A549 (cell line): ENCODE measurements at regions not wholly inside any gene's neighbourhood (a gene's known extent, or its start where the extent isn't known, plus 50 kb on each side); places are given as distances from the start of the nearest gene placed in this dataset.

Experiments
- ATAC-seq, 2 experiments: fragments of 200-7000 bp in 1 of 2; fragments of >200 bp in 1 of 2; cut with Nextera tagmentation in 1 of 2; cut with Tn5 transposase in 1 of 2; 3 replicates each; pipeline versions ENCODE4 v1.8.0 to v1.9.1; 2018 to 2020; ENCODE audit warnings: mild to moderate bottlenecking in 1 of 2, moderate library complexity in 1 of 2
- CTCF ChIA-PET: fragments of 300-600 bp; sonication (Branson Sonifier 250); formaldehyde crosslinking; extraction: SDS; loops from one replicate; lab custom pipeline; 2021; ENCODE audit warnings: antibody characterized with exemption, inconsistent platforms; lab: Yijun Ruan, JAX
- POLR2A ChIA-PET: fragments of 350-600 bp; formaldehyde crosslinking; extraction: SDS; loops from one replicate; lab custom pipeline; 2021; ENCODE audit warnings: antibody characterized with exemption, inconsistent platforms; lab: Yijun Ruan, JAX
- DNase-seq, 2 experiments: peaks; one replicate each; pipeline versions ENCODE4 v3.0.0 to v3.0.0-alpha.2; 2011 to 2016; ENCODE audit warnings: low read depth in 1 of 2, low spot score in 1 of 2
- FAIRE-seq: peaks from 2 replicates; lab custom pipeline; 2011; peaks lifted over from hg19 to GRCh38; lab: Jason Lieb, UNC
- H3K27ac ChIP-seq, 2 experiments: fragments of >200 bp; sonication (Bioruptor Twin); formaldehyde crosslinking; 3 replicates each; pipeline ENCODE4 v1.5.1; 2016 to 2017
- H3K4me1 ChIP-seq: fragments of >200 bp; sonication (Bioruptor Twin); formaldehyde crosslinking; 3 replicates; pipeline ENCODE4 v1.6.1; 2016
- H3K4me2 ChIP-seq: fragments of >200 bp; sonication (Bioruptor Twin); formaldehyde crosslinking; 3 replicates; pipeline ENCODE4 v1.6.1; 2016
- H3K4me3 ChIP-seq: fragments of >200 bp; sonication (Bioruptor Twin); formaldehyde crosslinking; 3 replicates; pipeline ENCODE4 v1.5.1; 2016
- H3K9me3 ChIP-seq: fragments of >200 bp; sonication (Bioruptor Twin); formaldehyde crosslinking; 3 replicates; pipeline ENCODE4 v1.6.1; 2016
- BHLHE40 ChIP-seq: IDR thresholded peaks from 2 replicates; pipeline ENCODE4 v1.6.1; 2012; ENCODE audit warnings: low read depth, low read length, inconsistent platforms
- CHD4 ChIP-seq: fragments of 200-600 bp; sonication (generic); IDR thresholded peaks from 2 replicates; pipeline ENCODE4 v1.6.1; 2016; ENCODE audit warnings: antibody characterized with exemption, mild to moderate bottlenecking, borderline replicate concordance
- EHF ChIP-seq: fragments of 250-450 bp; sonication (Bioruptor Pico); IDR thresholded peaks from 2 replicates; pipeline ENCODE4 v1.5.0; 2020; ENCODE audit warnings: mild to moderate bottlenecking
- EP300 ChIP-seq, 2 experiments: fragments of >200 bp; sonication (Bioruptor Twin); formaldehyde crosslinking; IDR thresholded peaks; 2 replicates in 1 of 2; 3 replicates in 1 of 2; pipeline ENCODE4 v1.6.1; 2016 to 2017
- FOSB ChIP-seq: fragments of 250-450 bp; sonication (Bioruptor Pico); IDR thresholded peaks from 2 replicates; pipeline ENCODE4 v1.5.0; 2020; ENCODE audit warnings: mild to moderate bottlenecking, moderate library complexity
- FOXS1 ChIP-seq: fragments of 250-450 bp; sonication (Bioruptor Pico); IDR thresholded peaks from 2 replicates; pipeline ENCODE4 v1.5.0; 2020; ENCODE audit warnings: mild to moderate bottlenecking, moderate library complexity
- HOXA7 ChIP-seq: fragments of 250-450 bp; sonication (Bioruptor Pico); IDR thresholded peaks from 2 replicates; pipeline ENCODE4 v1.5.0; 2020; ENCODE audit warnings: mild to moderate bottlenecking, moderate library complexity
- JUN ChIP-seq, 2 experiments: fragments of >200 bp; sonication (Bioruptor Twin); formaldehyde crosslinking; IDR thresholded peaks; 2 replicates in 1 of 2; 3 replicates in 1 of 2; pipeline ENCODE4 v1.6.1; 2016 to 2017
- JUNB ChIP-seq: fragments of >200 bp; sonication (Bioruptor Twin); formaldehyde crosslinking; IDR thresholded peaks from 2 replicates; pipeline ENCODE4 v1.6.1; 2016
- MAFK ChIP-seq: fragments of 450-650 bp; IDR thresholded peaks from 2 replicates; pipeline ENCODE4 v1.6.1; 2014; ENCODE audit not compliant: partially characterized antibody
- MAZ ChIP-seq: fragments of 150-350 bp; IDR thresholded peaks from 2 replicates; pipeline ENCODE4 v1.6.1; 2014; ENCODE audit warnings: antibody characterized with exemption, low read depth, low read length, borderline replicate concordance
- NFE2L2 ChIP-seq: fragments of 150-350 bp; conservative IDR thresholded peaks from 2 replicates; pipeline ENCODE4 v1.6.1; 2014; ENCODE audit warnings: low read length
- POLR2A ChIP-seq: IDR thresholded peaks from 2 replicates; pipeline ENCODE4 v1.6.1; 2012; ENCODE audit warnings: mild to moderate bottlenecking, low read length
- RAD21 ChIP-seq, 2 experiments: fragments of >200 bp in 1 of 2; sonication (Bioruptor Twin) in 1 of 2; formaldehyde crosslinking in 1 of 2; IDR thresholded peaks in 1 of 2; conservative IDR thresholded peaks in 1 of 2; 2 replicates in 1 of 2; 3 replicates in 1 of 2; pipeline ENCODE4 v1.6.1; 2012 to 2018; ENCODE audit warnings: inconsistent platforms in 1 of 2
- RNF2 ChIP-seq: fragments of 200-600 bp; sonication (generic); IDR thresholded peaks from 2 replicates; pipeline ENCODE4 v1.6.1; 2016; ENCODE audit warnings: low read depth, mild to moderate bottlenecking, antibody characterized with exemption, moderate library complexity, borderline replicate concordance
- SMC3 ChIP-seq: fragments of >200 bp; sonication (Bioruptor Twin); formaldehyde crosslinking; IDR thresholded peaks from 3 replicates; pipeline ENCODE4 v1.6.1; 2018; ENCODE audit warnings: inconsistent platforms
- TFCP2L1 ChIP-seq: fragments of 250-450 bp; sonication (Bioruptor Pico); IDR thresholded peaks from 2 replicates; pipeline ENCODE4 v1.5.0; 2021; ENCODE audit warnings: mild to moderate bottlenecking
- TP53 ChIP-seq: fragments of 250-450 bp; sonication (Bioruptor Pico); IDR thresholded peaks from 2 replicates; pipeline ENCODE4 v1.5.0; 2021; ENCODE audit warnings: mild to moderate bottlenecking, moderate library complexity
- ZSCAN20 ChIP-seq: fragments of 250-450 bp; sonication (Bioruptor Pico); IDR thresholded peaks from 2 replicates; pipeline ENCODE4 v1.8.0; 2022; ENCODE audit warnings: mild to moderate bottlenecking, moderate library complexity
- WGBS: methylation state at CpG from one replicate; pipeline ENCODE4 v1.1.6; 2017; ENCODE audit errors: missing lambda C conversion rate; 5-methylcytosine and 5-hydroxymethylcytosine counted together
- TF ChIP-seq, protein P1 (sequence below): fragments of 150-350 bp; IDR thresholded peaks from 2 replicates; pipeline ENCODE4 v1.6.1; 2014; ENCODE audit warnings: low read depth, mild to moderate bottlenecking, low read length
- TF ChIP-seq, protein P2 (sequence below): fragments of >200 bp; sonication (Bioruptor Twin); formaldehyde crosslinking; IDR thresholded peaks from 3 replicates; pipeline ENCODE4 v1.5.1; 2016

DNA sequence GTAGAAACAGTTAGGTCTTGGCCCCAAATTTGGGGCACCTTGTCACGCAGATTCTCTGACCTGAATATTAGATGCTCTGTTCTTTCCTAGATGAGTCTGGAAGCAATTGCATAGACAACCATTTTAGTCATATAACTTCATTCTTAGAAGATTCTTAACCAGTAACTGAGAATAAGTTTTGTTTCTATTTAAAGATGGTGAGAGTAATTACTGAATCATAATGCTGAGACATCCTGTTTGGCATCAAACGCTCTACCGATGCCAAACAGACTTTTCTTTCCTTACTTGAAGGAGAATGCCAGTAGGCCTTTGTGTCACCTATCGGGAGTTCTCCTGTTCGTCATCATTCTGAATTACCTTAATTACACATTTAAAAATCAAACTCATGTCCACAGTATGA lies 131.6 kb upstream of the ID4 start:
- FAIRE-seq (no peak), DNase-seq (no peak), ATAC-seq (no peak)
- Histone ChIP-seq H3K4me3 (no peak overlapping the region), H3K9me3 (no peaks in the 10 kb centered on the region), H3K27ac (no peak overlapping the region), H3K4me2 (no peak overlapping the region), H3K4me1 (no peaks in the 10 kb centered on the region)
- ChIA-PET POLR2A (no interaction called here), CTCF (no interaction called here)
- WGBS: 79% methylated on average over 5 of the region's 5 CpGs
- TF ChIP-seq JUN (IDR thresholded peaks at IDR 0.05): no peak
- no peak for TF ChIP-seq NFE2L2
- TF ChIP-seq BHLHE40: no peak
- TF ChIP-seq FOXS1 (CRISPR knock-in tag): no peak
- TF ChIP-seq SMC3: no peak
- TF ChIP-seq POLR2A: no peak
- TF ChIP-seq, protein P1, sequence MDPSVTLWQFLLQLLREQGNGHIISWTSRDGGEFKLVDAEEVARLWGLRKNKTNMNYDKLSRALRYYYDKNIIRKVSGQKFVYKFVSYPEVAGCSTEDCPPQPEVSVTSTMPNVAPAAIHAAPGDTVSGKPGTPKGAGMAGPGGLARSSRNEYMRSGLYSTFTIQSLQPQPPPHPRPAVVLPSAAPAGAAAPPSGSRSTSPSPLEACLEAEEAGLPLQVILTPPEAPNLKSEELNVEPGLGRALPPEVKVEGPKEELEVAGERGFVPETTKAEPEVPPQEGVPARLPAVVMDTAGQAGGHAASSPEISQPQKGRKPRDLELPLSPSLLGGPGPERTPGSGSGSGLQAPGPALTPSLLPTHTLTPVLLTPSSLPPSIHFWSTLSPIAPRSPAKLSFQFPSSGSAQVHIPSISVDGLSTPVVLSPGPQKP: no peak
- no peak for TF ChIP-seq CHD4
- TF ChIP-seq RAD21 (conservative IDR thresholded peaks at IDR 0.05 in 1 of 2, IDR thresholded peaks at IDR 0.05 in 1 of 2): no peak
- no peak for TF ChIP-seq MAZ
- TF ChIP-seq JUNB: no peak
- TF ChIP-seq ZSCAN20 (CRISPR knock-in tag): no peak
- TF ChIP-seq HOXA7: no peak
- TF ChIP-seq EP300 (IDR thresholded peaks at IDR 0.05): no peak
- no peak for TF ChIP-seq FOSB (CRISPR knock-in tag)

DNA sequence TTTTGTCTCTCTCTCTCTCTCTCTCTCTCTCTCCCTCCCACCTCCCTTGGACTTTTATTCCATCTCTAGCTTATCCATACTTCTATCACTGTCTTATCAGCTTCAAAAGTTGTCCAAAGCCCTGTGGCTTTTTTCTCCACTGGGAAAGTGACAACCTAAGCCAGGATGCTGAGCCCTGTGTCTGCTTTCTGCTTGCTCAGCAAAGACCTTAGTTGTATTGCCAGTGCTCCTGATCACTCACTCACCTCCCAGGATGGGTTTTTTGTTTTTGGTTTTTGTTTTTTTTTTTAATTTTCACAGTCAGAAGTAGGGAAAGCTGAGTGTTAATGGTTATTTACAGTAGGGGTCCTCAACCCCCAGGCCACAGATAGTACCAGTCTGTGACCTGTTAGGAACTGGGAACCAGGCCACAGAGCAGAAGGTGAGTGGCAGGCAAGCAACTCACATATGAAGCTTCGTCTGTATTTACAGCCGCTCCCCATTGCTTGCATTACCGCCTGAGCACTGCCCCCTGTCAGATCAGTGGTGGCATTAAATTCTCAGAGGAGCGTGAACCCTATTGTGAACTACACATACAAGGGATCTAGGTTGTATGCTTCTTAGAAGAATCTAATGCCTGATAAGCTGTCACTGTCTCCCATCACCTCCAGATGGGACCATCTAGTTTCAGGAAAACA lies 125.0 kb upstream of the ID4 start:
- ChIA-PET CTCF (no interaction called here), POLR2A (no interaction called here)
- DNase-seq (peak in 1 of 2 experiments; percentile 18), ATAC-seq (peak in 1 of 2 experiments; percentile 40; a peak in 2 of 6 replicates), FAIRE-seq (no peak)
- H3K27ac ChIP-seq: no peak overlapping the region
- no peaks in the 10 kb centered on the region for H3K9me3 ChIP-seq
- H3K4me3 ChIP-seq: no peak overlapping the region
- H3K4me2 ChIP-seq: no peak overlapping the region
- peaks cover 20% of the 10 kb centered on the region; the same call in 2 of the 3 replicates for H3K4me1 ChIP-seq
- 60% methylated on average over 4 of the region's 4 CpGs for WGBS
- TF ChIP-seq TP53: no peak
- TF ChIP-seq MAFK: peak; percentile 27
- TF ChIP-seq, all 56 proteins: peak for 1

DNA sequence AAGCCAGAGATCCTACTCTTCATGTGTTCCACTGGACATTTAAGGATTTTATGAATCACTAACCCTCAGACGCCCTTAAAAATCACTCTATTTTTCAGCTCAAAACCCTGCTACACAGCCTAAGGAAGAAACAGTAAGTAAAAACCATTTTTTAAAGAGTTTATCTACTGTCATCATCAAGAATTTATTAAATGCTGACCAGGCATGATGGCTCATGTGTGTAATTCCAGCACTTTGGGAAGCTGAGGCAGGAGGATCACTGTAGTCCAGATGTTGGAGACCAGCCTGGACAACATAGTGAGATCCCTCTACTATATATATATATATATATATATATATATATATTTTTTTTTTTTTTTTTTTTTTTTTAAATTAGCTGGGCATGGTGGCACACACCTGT lies 124.2 kb upstream of the ID4 start:
- no peak overlapping the region for H3K4me3 ChIP-seq
- ATAC-seq (no peak), DNase-seq (no peak), FAIRE-seq (no peak)
- 83% methylated on average over 1 of the region's 1 CpG for WGBS
- ChIA-PET CTCF (no interaction called here), POLR2A (no interaction called here)
- peaks cover 20% of the 10 kb centered on the region; the same call in 2 of the 3 replicates for H3K4me1 ChIP-seq
- no peaks in the 10 kb centered on the region for H3K9me3 ChIP-seq
- H3K4me2 ChIP-seq: no peak overlapping the region
- H3K27ac ChIP-seq: no peak overlapping the region
- no peak for TF ChIP-seq EHF (CRISPR knock-in tag)
- TF ChIP-seq MAFK: peak; percentile 5
- TF ChIP-seq, protein P2, sequence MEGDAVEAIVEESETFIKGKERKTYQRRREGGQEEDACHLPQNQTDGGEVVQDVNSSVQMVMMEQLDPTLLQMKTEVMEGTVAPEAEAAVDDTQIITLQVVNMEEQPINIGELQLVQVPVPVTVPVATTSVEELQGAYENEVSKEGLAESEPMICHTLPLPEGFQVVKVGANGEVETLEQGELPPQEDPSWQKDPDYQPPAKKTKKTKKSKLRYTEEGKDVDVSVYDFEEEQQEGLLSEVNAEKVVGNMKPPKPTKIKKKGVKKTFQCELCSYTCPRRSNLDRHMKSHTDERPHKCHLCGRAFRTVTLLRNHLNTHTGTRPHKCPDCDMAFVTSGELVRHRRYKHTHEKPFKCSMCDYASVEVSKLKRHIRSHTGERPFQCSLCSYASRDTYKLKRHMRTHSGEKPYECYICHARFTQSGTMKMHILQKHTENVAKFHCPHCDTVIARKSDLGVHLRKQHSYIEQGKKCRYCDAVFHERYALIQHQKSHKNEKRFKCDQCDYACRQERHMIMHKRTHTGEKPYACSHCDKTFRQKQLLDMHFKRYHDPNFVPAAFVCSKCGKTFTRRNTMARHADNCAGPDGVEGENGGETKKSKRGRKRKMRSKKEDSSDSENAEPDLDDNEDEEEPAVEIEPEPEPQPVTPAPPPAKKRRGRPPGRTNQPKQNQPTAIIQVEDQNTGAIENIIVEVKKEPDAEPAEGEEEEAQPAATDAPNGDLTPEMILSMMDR: no peak
- TF ChIP-seq RNF2: no peak
- TF ChIP-seq FOXS1 (CRISPR knock-in tag): no peak
- no peak for TF ChIP-seq TFCP2L1 (CRISPR knock-in tag)
